ENCODE measurements at regions not wholly inside any gene's neighbourhood (a gene's known extent, or its start where the extent isn't known, plus 50 kb on each side); places are given as distances from the start of the nearest gene placed in this dataset.

GRCh38 chr4:162931286-162931685 is 235.4 kb downstream of the NAF1 start:
- TF ChIP-seq, protein P1, sequence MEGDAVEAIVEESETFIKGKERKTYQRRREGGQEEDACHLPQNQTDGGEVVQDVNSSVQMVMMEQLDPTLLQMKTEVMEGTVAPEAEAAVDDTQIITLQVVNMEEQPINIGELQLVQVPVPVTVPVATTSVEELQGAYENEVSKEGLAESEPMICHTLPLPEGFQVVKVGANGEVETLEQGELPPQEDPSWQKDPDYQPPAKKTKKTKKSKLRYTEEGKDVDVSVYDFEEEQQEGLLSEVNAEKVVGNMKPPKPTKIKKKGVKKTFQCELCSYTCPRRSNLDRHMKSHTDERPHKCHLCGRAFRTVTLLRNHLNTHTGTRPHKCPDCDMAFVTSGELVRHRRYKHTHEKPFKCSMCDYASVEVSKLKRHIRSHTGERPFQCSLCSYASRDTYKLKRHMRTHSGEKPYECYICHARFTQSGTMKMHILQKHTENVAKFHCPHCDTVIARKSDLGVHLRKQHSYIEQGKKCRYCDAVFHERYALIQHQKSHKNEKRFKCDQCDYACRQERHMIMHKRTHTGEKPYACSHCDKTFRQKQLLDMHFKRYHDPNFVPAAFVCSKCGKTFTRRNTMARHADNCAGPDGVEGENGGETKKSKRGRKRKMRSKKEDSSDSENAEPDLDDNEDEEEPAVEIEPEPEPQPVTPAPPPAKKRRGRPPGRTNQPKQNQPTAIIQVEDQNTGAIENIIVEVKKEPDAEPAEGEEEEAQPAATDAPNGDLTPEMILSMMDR (IDR thresholded peaks at IDR 0.05; ENCODE audit: insufficient read depth, low read length): no peak
- TF ChIP-seq GABPA (IDR thresholded peaks at IDR 0.05; ENCODE audit: low read depth): no peak
- no peak for TF ChIP-seq POLR2AphosphoS5 (IDR thresholded peaks at IDR 0.05; ENCODE audit: low read depth)
- TF ChIP-seq, protein P2, sequence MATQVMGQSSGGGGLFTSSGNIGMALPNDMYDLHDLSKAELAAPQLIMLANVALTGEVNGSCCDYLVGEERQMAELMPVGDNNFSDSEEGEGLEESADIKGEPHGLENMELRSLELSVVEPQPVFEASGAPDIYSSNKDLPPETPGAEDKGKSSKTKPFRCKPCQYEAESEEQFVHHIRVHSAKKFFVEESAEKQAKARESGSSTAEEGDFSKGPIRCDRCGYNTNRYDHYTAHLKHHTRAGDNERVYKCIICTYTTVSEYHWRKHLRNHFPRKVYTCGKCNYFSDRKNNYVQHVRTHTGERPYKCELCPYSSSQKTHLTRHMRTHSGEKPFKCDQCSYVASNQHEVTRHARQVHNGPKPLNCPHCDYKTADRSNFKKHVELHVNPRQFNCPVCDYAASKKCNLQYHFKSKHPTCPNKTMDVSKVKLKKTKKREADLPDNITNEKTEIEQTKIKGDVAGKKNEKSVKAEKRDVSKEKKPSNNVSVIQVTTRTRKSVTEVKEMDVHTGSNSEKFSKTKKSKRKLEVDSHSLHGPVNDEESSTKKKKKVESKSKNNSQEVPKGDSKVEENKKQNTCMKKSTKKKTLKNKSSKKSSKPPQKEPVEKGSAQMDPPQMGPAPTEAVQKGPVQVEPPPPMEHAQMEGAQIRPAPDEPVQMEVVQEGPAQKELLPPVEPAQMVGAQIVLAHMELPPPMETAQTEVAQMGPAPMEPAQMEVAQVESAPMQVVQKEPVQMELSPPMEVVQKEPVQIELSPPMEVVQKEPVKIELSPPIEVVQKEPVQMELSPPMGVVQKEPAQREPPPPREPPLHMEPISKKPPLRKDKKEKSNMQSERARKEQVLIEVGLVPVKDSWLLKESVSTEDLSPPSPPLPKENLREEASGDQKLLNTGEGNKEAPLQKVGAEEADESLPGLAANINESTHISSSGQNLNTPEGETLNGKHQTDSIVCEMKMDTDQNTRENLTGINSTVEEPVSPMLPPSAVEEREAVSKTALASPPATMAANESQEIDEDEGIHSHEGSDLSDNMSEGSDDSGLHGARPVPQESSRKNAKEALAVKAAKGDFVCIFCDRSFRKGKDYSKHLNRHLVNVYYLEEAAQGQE (IDR thresholded peaks at IDR 0.05; ENCODE audit: insufficient replicate concordance, low read depth): no peak

All from HL-60 (cell line).